GM12878 (cell line): ENCODE measurements at regions not wholly inside any gene's neighbourhood (a gene's known extent, or its start where the extent isn't known, plus 50 kb on each side); places are given as distances from the start of the nearest gene placed in this dataset.

Experiments
- ATF7 ChIP-seq: fragments of 450-650 bp; IDR thresholded peaks from 2 replicates; pipeline ENCODE4 v1.6.1; 2016; ENCODE audit warnings: low read depth, mild to moderate bottlenecking
- CBX5 ChIP-seq: sonication (generic); IDR thresholded peaks from 2 replicates; pipeline ENCODE4 v1.6.1; 2016; ENCODE audit warnings: low read depth, moderate library complexity, mild to moderate bottlenecking, inconsistent platforms
- ELK1 ChIP-seq: IDR thresholded peaks from 2 replicates; pipeline ENCODE4 v1.6.1; 2012; ENCODE audit warnings: low read depth, low read length, improper control_type of control experiment
- EZH2 ChIP-seq: IDR thresholded peaks from 2 replicates; pipeline ENCODE4 v1.6.1; 2012; ENCODE audit warnings: low read depth, mild to moderate bottlenecking, control low read depth, inconsistent platforms, low read length, borderline replicate concordance; ENCODE audit not compliant: control insufficient read depth
- HDAC2 ChIP-seq: fragments of 200-600 bp; sonication (generic); IDR thresholded peaks from 2 replicates; pipeline ENCODE4 v1.6.1; 2017
- JUND ChIP-seq: IDR thresholded peaks from 2 replicates; pipeline ENCODE4 v1.6.1; 2012; ENCODE audit warnings: low read depth, mild to moderate bottlenecking, low read length, improper control_type of control experiment, moderate library complexity
- TCF3 ChIP-seq: IDR thresholded peaks from 2 replicates; pipeline ENCODE4 v1.6.1; 2012; ENCODE audit warnings: low read depth, mild to moderate bottlenecking, low read length, borderline replicate concordance; ENCODE audit not compliant: insufficient read depth
- ZNF274 ChIP-seq: IDR thresholded peaks from one replicate; pipeline ENCODE4 v1.8.0; 2011; ENCODE audit not compliant: insufficient read length, insufficient read depth
- TF ChIP-seq, protein P1 (sequence below), 3 experiments: IDR thresholded peaks in 2 of 3; conservative IDR thresholded peaks in 1 of 3; 2 replicates each; pipeline ENCODE4 v1.5.1; 2011; ENCODE audit warnings: low read depth in 3 of 3, low read length in 3 of 3, mild to moderate bottlenecking in 3 of 3, control low read depth in 2 of 3, moderate library complexity in 2 of 3, inconsistent platforms in 1 of 3, mixed read lengths in 1 of 3; ENCODE audit not compliant: control insufficient read depth in 2 of 3, insufficient read depth in 1 of 3; ENCODE audit errors: extremely low read depth in 1 of 3

DNA sequence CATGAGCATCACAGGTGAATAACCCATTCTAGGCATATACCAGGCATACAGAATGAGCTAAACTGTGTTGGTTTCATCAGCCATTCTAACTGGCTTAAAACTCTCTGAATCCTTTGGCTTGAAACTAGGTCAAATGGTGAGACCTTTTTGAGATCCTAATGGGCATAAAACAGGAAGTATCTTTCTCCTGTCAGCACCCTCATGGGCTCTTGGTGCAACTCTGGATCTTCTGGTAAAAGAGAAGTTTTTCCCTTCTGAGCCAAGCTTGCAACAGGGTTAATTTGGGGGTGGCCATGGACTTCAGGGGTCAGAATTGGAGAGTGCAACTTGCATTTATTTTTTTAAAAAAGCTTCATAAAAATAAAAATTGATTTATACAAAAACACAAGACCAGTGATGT, 67.9 kb upstream of the GRAMD1B start:
- TF ChIP-seq JUND (no peak), HDAC2 (no peak), ELK1 (no peak), CBX5 (no peak), ATF7 (no peak), ZNF274 (no peak), EZH2 (no peak), TCF3 (no peak)
- TF ChIP-seq, protein P1, sequence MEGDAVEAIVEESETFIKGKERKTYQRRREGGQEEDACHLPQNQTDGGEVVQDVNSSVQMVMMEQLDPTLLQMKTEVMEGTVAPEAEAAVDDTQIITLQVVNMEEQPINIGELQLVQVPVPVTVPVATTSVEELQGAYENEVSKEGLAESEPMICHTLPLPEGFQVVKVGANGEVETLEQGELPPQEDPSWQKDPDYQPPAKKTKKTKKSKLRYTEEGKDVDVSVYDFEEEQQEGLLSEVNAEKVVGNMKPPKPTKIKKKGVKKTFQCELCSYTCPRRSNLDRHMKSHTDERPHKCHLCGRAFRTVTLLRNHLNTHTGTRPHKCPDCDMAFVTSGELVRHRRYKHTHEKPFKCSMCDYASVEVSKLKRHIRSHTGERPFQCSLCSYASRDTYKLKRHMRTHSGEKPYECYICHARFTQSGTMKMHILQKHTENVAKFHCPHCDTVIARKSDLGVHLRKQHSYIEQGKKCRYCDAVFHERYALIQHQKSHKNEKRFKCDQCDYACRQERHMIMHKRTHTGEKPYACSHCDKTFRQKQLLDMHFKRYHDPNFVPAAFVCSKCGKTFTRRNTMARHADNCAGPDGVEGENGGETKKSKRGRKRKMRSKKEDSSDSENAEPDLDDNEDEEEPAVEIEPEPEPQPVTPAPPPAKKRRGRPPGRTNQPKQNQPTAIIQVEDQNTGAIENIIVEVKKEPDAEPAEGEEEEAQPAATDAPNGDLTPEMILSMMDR (IDR thresholded peaks at IDR 0.05 in 2 of 3, conservative IDR thresholded peaks at IDR 0.05 in 1 of 3; ENCODE audit: control insufficient read depth in 2 of 3, extremely low read depth in 1 of 3, insufficient read depth in 1 of 3, low read depth in 3 of 3, low read length in 3 of 3): no peak
